Stimulated activated CD4-positive, alpha-beta T cell treated with anti-CD3 and anti-CD28 coated beads, Interleukin-1b, Interleukin-23, amount 100 ng/mL, for 4 hours (primary cell): ENCODE measurements at regions not wholly inside any gene's neighbourhood (a gene's known extent, or its start where the extent isn't known, plus 50 kb on each side); places are given as distances from the start of the nearest gene placed in this dataset.

ENCODE experiments used
- DNase-seq, 2 donors: peaks; one replicate each; pipeline ENCODE4 v3.0.0-alpha.2; 2020; ENCODE audit warnings: low read depth in 2 of 2

DNA sequence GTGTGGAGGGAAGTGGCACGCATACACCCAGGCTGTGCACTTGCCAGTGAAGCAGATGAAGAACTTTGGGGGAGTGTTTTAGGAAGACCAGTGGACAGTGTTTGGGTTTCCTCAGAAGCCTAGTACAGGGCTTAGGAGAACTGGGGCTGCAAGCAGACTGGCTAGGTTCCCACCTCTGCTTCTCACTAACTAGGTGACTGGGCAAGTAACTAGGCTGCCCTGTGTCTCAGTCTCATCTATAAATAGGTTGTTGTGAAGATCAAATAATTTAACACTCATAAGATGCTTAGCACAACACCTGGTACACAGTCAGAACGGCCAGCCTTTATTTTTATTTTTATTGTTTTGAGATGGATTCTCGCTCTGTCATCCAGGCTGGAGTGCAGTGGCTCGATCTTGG, 312.1 kb downstream of the CDH26 start:
- no peak for DNase-seq

DNA sequence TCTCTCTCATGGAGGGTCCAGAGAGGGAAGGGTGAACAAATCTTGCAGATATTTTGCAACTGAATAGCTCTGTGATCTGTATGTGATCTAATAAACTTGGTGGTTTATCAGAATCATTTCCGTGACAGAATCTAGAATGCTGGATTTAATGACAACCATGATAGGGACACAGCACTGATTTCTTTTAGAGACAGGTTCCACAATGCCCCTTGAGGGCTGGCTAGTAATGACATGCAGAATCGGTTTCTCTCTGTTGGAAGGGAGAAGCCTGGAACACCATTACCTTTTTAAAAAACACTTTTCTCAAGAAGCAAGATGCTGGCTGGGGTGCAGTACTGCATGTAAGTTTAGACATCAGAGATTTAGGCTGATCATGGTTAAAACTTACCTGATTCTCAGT, 313.4 kb downstream of the CDH26 start:
- no peak for DNase-seq

DNA sequence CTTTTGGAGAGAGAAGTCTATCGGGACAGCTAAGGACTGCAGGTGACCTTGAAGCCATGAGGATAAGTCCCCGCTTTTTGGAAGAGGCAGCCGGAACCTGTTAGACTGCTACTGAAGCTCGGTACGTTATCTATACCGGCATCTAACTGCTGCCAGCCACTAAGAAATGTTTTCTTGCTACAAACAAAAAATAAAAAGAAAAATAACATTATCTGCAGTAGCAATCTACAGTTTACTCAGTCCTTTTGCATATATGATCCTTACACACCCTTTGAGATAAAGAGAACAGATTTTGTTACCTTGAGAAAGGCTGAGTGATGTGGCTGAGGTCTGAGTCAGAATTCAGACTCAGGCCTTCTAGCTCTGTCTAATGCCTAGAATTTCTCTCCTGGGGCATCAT, 314.6 kb downstream of the CDH26 start:
- no peak for DNase-seq

DNA sequence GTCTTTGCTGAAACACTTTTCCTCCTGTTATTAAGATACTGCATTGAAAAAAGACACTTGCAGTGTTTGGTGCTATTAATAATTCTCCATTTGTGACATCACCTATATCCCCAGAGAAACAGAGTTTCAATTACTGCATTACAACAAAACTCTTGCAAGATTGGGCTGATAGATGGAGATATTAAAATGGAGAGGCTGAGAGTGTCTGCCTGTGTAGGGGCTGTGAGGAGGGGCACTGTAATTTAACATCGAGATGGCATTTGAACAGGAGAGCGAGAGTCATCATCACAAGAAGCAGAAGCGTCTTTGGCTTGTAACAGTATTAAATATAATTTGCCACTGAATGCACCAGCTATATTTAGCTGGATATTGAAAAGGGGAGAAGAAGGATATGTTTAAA, 316.5 kb downstream of the CDH26 start:
- DNase-seq = no peak

DNA sequence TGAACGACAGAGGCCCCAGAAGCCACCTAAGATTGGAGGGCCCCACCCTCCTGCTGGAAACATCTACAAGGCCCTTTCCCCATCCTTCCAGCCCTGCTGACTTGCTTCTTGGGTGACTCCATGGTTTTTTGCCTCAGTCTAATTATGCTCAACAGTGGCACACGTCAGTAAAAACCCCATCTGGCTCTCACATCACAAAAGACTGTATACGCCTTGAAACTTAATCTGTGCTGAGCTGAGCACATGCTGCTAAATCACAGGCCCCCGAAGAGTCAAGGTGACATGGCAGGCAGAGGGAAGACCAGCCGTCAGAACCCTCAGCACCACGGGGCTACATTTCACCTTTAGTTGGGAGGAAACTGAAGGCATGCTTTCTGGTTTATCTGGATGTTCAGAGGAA, 323.1 kb downstream of the CDH26 start:
- no peak for DNase-seq

DNA sequence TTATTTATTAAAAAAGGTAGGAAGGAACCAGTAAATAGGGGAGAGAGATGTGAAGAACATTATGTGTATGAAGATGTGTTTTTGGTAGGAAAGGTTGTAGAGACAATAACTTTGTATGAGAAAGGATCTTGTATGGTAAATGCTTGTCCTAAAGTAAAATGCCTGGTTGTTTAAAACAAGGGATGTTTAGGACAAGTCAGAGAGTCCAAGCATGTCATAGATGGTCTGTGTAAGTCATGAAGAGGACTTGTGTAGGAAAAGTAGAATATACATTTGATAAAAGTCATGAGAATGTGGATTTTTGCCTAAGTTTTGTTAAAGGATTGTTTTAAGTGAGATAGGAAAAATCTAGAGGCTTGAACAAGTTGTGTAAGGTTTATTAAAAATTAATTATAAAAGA, 325.1 kb downstream of the CDH26 start:
- DNase-seq = no peak

DNA sequence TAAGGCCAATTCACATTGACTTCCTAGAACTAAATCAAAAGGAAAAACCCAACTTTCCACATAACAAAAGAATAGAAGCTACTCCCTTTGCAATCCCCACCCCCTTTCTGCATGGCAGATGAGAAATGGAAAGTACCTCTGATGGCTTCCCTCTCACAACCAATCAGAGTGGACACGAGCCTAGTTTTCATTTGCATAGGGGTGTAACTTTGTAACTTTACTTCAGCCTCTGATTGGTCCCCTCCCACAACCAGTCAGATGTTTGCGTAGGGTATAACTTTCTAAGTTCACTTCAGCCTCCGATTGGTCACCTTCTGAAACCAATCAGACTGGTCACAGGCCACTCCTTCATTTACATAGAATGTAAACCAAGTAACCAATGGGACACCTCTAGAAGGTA, 328.5 kb downstream of the CDH26 start:
- no peak for DNase-seq

DNA sequence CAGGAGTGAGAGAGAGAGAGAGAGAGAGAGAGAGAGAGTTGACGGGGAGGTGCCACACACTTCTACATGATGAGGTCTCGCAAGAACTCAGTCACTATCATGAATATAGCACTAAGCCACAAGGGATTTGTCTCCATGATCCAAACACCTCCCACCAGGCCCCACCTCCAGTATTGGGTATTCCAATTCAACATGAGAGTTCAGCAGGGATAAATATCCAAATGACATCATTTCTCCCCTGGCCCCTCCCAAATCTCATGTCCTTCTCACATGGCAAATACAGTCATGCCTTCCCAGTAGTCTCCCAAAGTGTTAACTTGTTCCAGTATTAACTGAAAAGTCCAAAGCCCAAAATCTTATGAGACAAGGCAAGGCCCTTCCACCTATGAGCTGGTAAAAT, 330.7 kb downstream of the CDH26 start:
- no peak for DNase-seq

DNA sequence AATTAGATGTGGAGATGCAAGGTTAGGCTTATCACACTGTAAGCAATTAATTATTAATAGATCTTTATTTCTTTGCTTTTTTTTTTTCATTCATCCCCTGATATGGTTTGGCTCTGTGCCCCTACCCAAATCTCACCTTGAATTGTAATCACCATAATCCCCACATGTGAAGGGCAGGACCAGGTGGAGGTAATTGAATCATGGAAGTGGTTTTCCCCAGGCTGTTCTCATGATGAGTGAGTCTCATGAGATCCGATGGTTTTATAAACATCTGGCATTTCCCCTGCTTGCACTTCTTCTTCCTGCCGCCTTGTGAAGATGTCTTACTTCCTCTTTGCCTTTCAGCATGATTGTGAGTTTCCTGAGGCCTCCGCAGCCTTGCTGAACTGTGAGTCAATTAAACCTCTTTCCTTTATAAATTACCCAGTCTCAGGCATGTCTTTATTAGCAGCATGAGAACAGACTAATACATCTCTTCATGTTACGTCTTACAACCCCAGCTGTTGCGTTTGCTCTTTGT, 333.8 kb downstream of the CDH26 start:
- no peak for DNase-seq

DNA sequence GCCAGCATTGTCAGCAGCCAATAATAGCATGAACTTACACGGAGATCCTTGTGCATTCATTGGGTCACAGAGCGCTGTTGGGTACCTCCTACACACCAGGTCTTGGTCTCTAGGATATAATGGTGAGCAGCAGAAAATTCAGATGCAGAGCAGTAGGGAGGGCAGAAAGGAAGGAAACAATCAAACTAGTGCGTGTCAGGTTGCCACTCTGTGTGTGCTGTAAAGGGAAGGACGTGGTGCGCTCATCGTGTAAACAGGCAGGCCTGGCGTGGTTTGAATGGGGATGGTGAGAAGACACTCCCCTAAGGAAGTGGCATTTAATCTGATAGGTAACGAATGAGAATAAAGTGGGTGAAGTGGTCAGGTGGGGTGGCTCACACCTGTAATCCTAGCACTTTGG, 336.4 kb downstream of the CDH26 start:
- no peak for DNase-seq

DNA sequence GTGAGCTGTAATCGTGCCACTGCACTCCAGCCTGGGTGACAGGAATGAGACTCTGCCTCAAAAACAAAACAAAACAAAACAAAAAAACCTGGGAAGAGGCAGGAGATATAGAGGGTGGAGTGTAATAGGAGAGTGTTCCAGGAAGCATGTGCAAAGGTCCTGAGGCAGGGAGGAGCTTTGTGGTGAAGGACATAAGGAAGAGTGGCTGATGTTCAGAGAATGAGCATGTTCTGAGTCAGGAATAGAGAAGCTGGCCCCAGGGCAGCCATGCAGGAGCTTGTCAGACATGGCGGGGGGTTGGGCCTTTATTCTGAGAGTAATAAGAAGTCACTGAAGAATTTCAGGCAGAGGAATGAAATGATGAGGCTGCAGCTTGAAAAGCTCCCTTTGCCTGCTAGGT, 337.0 kb downstream of the CDH26 start:
- no peak for DNase-seq

DNA sequence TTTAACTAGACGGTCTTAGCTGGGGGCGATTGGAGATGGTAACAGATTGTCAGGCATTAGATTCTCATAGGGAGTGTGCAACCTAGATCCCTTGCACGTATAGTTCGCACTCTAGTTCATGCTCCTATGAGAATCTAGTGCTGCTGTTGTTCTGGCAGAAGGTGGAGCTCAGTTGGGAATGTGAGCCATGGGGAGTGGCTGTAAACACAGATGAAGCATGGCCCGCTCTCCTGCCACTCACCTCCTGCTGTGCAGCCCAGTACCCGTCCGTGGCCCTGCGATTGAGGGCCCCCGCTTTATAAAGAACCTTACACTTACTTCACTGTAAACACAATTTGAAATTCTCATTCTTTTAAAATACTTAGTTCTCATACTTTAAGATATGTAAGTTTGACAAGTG, 339.4 kb downstream of the CDH26 start:
- DNase-seq = no peak

DNA sequence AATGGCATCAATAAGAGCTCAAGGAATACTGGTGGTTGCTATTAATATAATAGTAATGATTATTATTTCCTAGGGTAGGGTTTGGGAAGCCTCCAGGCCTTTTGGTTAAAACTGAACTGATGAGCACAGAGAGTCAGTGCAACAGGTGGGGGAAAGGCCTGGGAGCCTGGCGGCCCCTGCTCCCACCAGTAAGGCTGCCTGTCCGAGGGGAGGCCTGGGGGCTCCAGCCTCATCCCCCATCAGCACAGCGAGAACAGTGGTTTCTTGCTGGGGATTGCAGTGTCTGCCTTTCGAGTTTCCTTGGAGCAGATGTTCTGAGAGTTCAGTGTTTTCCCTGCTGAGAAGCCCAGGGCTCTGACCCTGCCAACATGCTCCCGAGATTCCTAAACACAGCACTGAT, 340.4 kb downstream of the CDH26 start:
- no peak for DNase-seq

DNA sequence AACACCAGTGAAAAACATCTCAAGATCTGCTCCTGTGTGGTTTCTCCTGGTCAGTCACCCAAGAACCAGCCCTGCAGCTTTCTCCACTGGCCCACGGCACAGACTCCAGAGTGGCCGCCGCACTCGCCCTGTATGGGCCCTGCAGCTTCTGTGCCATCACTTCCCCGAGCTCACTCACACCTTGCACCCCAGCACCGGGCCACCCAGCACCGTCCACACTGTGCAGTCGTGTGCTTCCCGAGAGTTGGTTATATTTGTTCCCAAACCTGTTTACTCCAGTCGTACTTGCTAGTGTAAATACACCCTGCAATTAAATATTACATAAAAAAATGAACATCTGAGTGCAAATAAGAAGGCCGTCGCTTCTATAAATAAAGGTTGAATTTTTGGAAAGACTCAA, 341.7 kb downstream of the CDH26 start:
- DNase-seq = no peak

DNA sequence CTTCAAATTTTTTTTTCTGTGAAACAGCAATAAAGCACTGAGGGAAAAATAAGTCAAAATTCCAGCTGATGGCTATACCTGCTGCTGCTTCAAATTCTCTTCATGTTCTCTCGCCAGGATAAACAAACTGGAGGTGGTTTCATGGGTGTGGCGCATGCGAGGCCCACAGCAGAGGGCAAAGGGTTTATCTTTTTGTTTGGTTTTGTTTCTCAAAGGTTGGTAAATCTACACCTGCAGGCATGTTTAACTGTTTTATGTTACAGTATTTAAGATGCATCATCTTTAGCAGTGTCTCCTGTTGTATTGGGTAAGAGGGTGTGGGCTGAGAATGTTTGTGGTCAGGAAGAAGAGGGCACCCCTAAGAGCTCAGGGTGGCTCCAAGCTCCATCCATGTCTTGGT, 342.2 kb downstream of the CDH26 start:
- DNase-seq = no peak

DNA sequence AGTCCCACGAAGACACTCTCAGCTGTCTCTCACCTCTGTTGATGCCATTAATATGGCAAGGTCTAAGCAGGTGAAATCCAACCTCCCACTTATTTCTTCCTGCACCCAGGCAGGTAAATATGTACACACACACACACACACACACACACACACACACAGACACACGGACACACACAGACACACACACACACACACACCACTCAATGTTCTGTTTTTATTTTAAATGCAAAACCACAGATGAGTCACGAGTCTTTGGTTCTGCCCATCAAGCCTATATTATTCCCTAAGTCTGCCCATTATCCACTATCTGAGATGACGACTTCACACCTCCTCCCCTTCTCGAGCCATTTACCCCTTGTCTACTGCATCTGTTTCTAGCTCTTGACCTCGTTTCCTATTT, 344.7 kb downstream of the CDH26 start:
- DNase-seq = no peak

DNA sequence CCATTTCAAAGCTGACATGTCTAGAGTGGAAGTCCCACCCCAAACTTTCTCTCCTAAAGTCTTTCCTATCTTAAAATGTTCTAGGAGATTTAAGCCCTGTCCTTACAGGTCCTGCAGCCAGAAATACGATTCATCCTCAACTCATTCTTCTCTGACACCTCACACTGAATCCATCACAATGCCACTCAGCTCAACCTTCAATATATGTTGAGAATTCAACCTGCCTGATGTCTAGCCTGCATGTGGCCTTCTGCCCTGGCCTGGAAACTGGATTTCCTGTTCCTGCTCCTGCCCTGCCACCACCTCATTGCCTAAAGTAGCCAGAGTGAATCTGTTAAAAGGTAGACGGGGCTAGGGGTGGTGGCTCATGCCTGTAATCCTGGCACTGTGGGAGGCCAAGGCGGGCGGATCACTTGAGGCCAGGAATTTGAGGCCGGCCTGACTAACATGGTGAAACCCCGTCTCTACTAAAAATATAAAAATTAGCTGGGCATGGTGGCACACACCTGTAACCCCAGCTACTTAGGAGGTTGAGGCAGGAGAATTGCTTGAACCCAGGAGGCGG, 345.9 kb downstream of the CDH26 start:
- DNase-seq = no peak

DNA sequence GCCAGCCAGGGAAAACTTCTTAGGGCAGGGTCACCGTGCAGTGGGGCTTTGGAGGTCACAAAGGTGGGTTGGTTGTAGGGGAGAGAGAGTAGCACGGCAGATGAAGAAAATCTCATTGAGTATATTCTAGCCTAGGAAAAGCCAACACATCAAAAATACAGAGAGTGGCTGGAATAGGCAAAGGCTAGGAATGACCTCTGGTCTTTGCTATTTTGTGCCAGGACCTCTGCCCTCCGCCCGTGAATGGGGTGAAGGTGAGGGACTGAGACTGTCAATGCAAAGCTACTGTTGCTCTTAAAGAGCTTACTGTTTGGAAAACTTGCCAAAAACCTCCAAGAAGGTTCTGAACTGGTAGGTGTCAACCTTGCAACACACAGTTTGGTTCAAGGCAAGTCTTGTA, 346.7 kb downstream of the CDH26 start:
- no peak for DNase-seq

DNA sequence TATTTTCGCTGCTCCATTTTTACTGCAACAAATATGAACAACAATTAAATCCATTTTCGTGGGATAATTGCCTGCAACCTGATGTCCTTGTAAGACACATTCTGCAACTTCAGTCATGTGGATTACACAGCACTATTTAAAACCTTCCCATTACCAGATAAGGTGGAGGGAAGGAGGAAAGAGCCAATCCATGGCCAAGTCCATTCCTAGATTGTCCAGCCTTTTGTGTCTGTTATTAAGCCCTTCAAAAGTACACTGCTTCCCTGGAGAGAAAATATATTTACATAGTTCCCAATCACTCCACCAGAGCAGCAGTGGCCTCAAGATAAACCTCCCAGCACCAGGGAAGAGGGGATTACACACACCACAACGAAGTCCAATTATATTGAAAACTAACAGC, 347.9 kb downstream of the CDH26 start:
- no peak for DNase-seq

DNA sequence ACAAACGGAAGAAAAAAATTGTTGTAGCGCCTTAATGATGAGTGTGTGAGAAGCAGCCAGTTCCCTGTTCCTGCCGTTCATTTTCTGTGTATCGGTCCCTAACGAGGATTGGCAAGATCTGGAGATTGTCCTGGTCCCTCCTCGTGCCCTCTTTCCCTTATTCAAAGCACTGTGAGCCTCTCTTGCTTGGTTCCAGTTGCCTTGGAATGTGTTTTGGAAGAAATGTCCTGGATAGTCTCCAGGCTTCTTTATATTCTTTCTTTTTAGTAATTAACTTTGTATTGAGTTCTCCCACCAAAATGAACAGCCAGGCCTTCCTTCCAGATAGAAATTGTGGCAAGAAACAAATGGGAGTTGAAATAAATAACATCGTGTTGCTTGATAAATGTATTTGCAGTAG, 348.3 kb downstream of the CDH26 start:
- DNase-seq = no peak

DNA sequence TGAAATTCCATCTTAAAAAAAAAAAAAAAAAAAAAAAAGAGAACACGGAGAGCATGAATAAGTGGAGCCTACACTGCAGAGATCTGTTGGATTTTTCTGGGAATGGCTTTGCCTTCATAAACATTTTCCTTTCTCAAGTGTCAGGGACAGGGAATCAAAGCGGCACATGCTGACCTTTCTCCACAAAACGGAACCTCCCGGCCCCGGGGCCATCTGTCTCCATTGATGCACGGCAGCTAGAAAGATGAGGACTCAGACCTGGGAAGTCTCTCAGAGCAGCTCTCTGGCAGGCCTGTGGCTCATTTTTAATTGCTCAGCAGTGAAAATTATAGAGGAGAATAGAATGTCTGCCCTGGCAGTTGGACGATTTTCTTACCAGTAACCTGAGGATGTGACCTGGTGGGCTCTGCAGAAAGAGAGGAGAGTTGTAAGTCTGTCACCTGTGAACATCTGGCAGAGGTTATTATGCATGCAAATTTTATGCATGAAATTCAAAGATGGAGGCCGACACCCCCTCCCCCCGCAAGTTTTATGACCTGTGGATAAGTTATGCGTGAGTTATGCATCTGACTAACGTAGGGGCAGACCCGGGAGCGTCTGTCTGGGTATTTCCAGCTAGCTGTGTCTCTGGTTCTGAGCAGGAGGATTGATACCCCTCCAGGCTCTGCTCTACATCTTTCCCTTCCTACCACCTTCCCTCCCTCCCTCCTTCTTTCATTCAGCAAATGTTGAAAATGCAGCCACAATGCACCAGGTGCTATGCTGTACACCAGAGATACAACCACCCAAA, 352.5 kb downstream of the CDH26 start:
- DNase-seq = no peak

DNA sequence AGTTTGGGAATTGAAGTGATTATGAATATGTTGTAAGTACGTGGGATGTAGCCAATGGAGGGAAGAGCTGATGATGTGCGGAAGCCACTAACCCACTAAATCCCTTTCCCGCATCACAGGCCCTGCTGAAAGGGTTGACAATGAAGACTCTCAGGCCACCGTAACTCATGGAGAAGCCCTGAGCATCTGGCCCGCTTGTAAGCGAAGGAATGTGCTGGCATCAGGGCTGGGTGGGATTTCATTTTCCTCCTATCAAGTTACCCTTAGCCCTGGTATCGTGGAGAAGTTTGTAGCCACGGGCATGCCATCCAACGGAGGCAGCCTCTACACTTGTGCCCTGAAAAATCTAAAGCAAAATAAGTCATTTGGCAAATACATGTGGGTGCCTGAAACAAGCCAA, 355.0 kb downstream of the CDH26 start:
- no peak for DNase-seq

DNA sequence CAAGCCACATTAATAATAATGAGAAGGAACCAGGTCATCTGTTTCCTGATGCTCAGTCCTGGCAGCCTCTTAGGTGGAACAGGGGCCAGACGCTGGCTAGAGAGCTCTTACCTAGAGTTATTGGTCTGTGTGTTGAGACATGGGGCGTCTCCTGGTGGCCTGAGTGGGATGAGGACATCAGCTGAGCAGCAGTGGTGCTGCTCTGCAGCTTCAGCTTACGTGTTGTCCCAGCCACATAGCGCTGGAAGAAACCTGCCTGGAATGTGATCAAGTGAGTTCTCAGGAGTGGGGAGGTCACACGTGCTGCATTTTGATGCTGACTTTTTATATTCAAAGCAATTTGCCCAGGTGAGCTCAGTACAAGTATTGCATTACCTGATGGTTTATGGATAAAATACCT, 355.4 kb downstream of the CDH26 start:
- DNase-seq = no peak

DNA sequence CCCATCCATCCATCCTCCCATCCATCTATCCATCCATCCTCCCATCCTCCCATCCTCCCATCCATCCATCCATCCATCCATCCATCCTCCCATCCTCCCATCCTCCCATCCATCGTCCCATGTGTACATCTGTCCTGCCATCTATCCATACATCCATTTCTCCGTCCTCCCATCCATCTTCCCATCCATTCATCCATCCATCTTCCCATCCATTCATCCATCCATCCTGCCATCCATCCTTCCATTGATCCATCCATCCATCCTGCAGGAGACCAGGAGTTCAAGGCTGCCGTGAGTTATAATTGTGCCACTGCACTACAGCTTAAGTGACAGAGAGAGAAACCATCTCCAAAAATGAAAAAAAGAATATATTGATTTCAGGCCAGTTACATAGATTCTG, 356.5 kb downstream of the CDH26 start:
- DNase-seq = no peak
